ENCODE measurements at regions not wholly inside any gene's neighbourhood (a gene's known extent, or its start where the extent isn't known, plus 50 kb on each side); places are given as distances from the start of the nearest gene placed in this dataset.

- TF ChIP-seq CTCF (IDR thresholded peaks at IDR 0.05): no peak
- Mint-ChIP-seq H3K27me3 (ENCODE audit: insufficient read depth) (peaks cover 2% of the 10 kb centered on the region; the same call in 1 of the 2 replicates), H3K4me1 (ENCODE audit: low read depth) (no peaks in the 10 kb centered on the region), H3K27ac (no peak overlapping the region), H3K36me3 (ENCODE audit: low read depth) (no peaks in the 10 kb centered on the region), H3K4me3 (no peak overlapping the region), H3K9me3 (peaks cover 38% of the 10 kb centered on the region)
- DNase-seq: no peak
These were observed 223.0 kb upstream of the EGLN3 start for GRCh38 chr14:34173916-34174315.

DNA sequence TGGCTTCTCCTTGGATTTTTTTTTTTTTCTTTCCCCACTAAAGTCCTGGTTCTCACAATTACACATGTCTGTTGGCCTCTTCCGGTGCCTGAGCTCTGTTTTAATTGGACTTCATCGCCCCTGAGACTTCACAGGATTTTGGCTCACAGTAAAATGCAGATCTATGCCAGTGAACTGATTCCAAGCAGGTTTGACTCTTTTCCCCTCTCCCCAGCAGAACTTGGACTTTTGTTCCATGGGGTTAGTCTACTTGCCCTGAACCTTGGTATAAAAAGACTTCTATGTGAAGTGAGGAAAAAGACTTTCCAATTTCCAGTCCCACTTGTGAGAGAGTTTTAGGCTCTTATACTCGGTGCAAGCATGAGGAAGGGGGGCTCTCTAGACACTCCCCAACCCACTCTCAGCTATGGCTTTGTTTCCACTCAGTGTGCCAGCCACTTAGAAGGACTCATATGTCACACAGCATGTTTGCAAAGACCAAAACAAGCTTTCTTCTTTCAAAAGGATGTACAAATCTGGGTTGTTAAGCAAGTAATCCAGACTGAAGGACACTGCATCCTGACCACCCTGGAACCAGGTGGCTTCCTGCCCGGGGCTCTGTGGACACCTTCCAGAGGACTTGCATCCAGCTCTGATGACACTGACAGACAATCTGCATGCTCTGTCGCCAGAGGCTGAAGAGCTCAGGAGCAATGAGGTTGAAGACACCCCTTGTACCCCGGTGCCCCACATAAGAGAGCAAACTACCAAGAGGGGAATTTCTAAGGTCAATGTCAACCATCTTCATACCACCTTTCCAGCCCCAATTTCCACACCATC, 221.9 kb upstream of the EGLN3 start:
- no peak for DNase-seq
- H3K27me3 Mint-ChIP-seq (ENCODE audit: insufficient read depth): peaks cover 4% of the 10 kb centered on the region; the same call in 1 of the 2 replicates
- no peaks in the 10 kb centered on the region for H3K36me3 Mint-ChIP-seq (ENCODE audit: low read depth)
- no peak overlapping the region for H3K27ac Mint-ChIP-seq
- H3K9me3 Mint-ChIP-seq: peaks cover 38% of the 10 kb centered on the region
- H3K4me3 Mint-ChIP-seq: no peak overlapping the region
- H3K4me1 Mint-ChIP-seq (ENCODE audit: low read depth): no peaks in the 10 kb centered on the region
- no peak for TF ChIP-seq CTCF (IDR thresholded peaks at IDR 0.05)

DNA sequence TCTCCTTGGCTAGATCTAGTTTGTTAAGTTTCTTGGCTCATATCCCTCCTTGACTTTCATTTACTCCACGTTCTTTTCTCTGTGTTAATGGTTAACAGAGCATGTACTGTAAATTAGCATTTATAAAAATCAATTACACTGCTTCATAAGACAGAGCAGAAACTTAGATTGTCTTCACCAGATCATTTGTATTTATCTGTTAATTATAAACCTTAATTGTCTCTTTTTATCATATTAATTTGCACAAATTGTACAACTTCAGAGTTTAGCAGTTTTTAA, 221.2 kb upstream of the EGLN3 start:
- H3K27ac Mint-ChIP-seq: no peak overlapping the region
- TF ChIP-seq CTCF (IDR thresholded peaks at IDR 0.05): no peak
- H3K27me3 Mint-ChIP-seq (ENCODE audit: insufficient read depth): peaks cover 4% of the 10 kb centered on the region; the same call in 1 of the 2 replicates
- no peaks in the 10 kb centered on the region for H3K36me3 Mint-ChIP-seq (ENCODE audit: low read depth)
- H3K4me3 Mint-ChIP-seq: no peak overlapping the region
- H3K9me3 Mint-ChIP-seq: peaks cover 34% of the 10 kb centered on the region
- no peaks in the 10 kb centered on the region for H3K4me1 Mint-ChIP-seq (ENCODE audit: low read depth)
- no peak for DNase-seq

GRCh38 chr14:34171431-34172172, 220.7 kb upstream of the EGLN3 start:
- H3K27ac Mint-ChIP-seq: no peak overlapping the region
- H3K4me3 Mint-ChIP-seq: no peak overlapping the region
- DNase-seq: no peak
- peaks cover 4% of the 10 kb centered on the region; the same call in 1 of the 2 replicates for H3K27me3 Mint-ChIP-seq (ENCODE audit: insufficient read depth)
- TF ChIP-seq CTCF (IDR thresholded peaks at IDR 0.05): no peak
- H3K9me3 Mint-ChIP-seq: peaks cover 34% of the 10 kb centered on the region
- H3K4me1 Mint-ChIP-seq (ENCODE audit: low read depth): no peaks in the 10 kb centered on the region
- no peaks in the 10 kb centered on the region for H3K36me3 Mint-ChIP-seq (ENCODE audit: low read depth)

- H3K4me3 Mint-ChIP-seq: no peak overlapping the region
- no peak overlapping the region for H3K27ac Mint-ChIP-seq
- H3K27me3 Mint-ChIP-seq (ENCODE audit: insufficient read depth): peaks cover 5% of the 10 kb centered on the region; the same call in 1 of the 2 replicates
- no peak for DNase-seq
- no peak for TF ChIP-seq CTCF (IDR thresholded peaks at IDR 0.05)
- no peaks in the 10 kb centered on the region for H3K4me1 Mint-ChIP-seq (ENCODE audit: low read depth)
- peaks cover 30% of the 10 kb centered on the region for H3K9me3 Mint-ChIP-seq
- H3K36me3 Mint-ChIP-seq (ENCODE audit: low read depth): no peaks in the 10 kb centered on the region
These were observed 220.0 kb upstream of the EGLN3 start for GRCh38 chr14:34170882-34171281.
